H1 (cell line): ENCODE measurements at regions not wholly inside any gene's neighbourhood (a gene's known extent, or its start where the extent isn't known, plus 50 kb on each side); places are given as distances from the start of the nearest gene placed in this dataset.

Experiments used
- CTCF ChIA-PET: fragments of 300-600 bp; sonication (Branson Sonifier 250); formaldehyde crosslinking; loops from one replicate; lab custom pipeline; 2021; ENCODE audit not compliant: partially characterized antibody; lab: Charles Lee
- POLR2A ChIA-PET: fragments of 300-600 bp; sonication (Branson Sonifier 250); formaldehyde crosslinking; loops from one replicate; lab custom pipeline; 2021; ENCODE audit warnings: inconsistent platforms; ENCODE audit not compliant: partially characterized antibody; lab: Charles Lee
- DNase-seq, 2 experiments: peaks; one replicate each; pipeline versions ENCODE4 v3.0.0 to v3.0.0-alpha.2; 2010 to 2022; ENCODE audit warnings: low spot score in 2 of 2, low read depth in 1 of 2, mixed read lengths in 1 of 2
- FAIRE-seq: peaks from 2 replicates; lab custom pipeline; 2011; peaks lifted over from hg19 to GRCh38; lab: Jason Lieb, UNC
- H2AFZ ChIP-seq: 2 replicates; pipeline ENCODE4 v1.8.1; 2012; ENCODE audit warnings: low read length, inconsistent platforms
- H2AK5ac ChIP-seq: 2 replicates; pipeline ENCODE4 v1.6.1; 2013; ENCODE audit warnings: low read depth, low read length
- H2BK120ac ChIP-seq: replicated peaks from 2 replicates; pipeline ENCODE3; 2013; ENCODE audit warnings: low read depth, low read length, inconsistent platforms
- H2BK12ac ChIP-seq: 2 replicates; pipeline ENCODE4 v1.6.1; 2013; ENCODE audit warnings: low read depth, low read length
- H2BK15ac ChIP-seq: 2 replicates; pipeline ENCODE4 v1.6.1; 2013; ENCODE audit warnings: low read length
- H2BK20ac ChIP-seq: 2 replicates; pipeline ENCODE4 v1.6.1; 2013; ENCODE audit warnings: low read length
- H2BK5ac ChIP-seq: 2 replicates; pipeline ENCODE4 v1.6.1; 2013; ENCODE audit warnings: low read depth, low read length
- H3K14ac ChIP-seq: 2 replicates; pipeline ENCODE4 v1.6.1; 2013; ENCODE audit warnings: inconsistent platforms; ENCODE audit not compliant: insufficient read length
- H3K18ac ChIP-seq: 2 replicates; pipeline ENCODE4 v1.6.1; 2013; ENCODE audit warnings: low read length; ENCODE audit errors: extremely low read depth
- H3K23ac ChIP-seq: 2 replicates; pipeline ENCODE4 v1.6.1; 2013; ENCODE audit warnings: inconsistent platforms; ENCODE audit not compliant: insufficient read length
- H3K23me2 ChIP-seq: 2 replicates; pipeline ENCODE4 v1.6.1; 2013; ENCODE audit warnings: low read depth, low read length
- H3K27ac ChIP-seq: 2 replicates; pipeline ENCODE4 v1.6.1; 2011; ENCODE audit warnings: low read depth, low read length, inconsistent platforms
- H3K27me3 ChIP-seq, 4 experiments: replicated peaks in 1 of 4; 1 replicate in 1 of 4; 2 replicates in 3 of 4; pipeline versions ENCODE4 v1.6.1 to v1.8.1; 2011 to 2013; ENCODE audit warnings: low read length in 3 of 4, mild to moderate bottlenecking in 3 of 4, inconsistent platforms in 2 of 4, mixed read lengths in 2 of 4, moderate library complexity in 1 of 4; ENCODE audit not compliant: control insufficient read depth in 3 of 4, insufficient read depth in 3 of 4; ENCODE audit errors: extremely low read depth in 1 of 4
- H3K36me3 ChIP-seq, 4 experiments: 2 replicates each; pipeline versions ENCODE4 v1.6.1 to v1.8.1; 2011 to 2013; ENCODE audit warnings: mild to moderate bottlenecking in 4 of 4, low read length in 3 of 4, moderate library complexity in 2 of 4, control low read depth in 1 of 4, inconsistent platforms in 1 of 4; ENCODE audit not compliant: insufficient read depth in 4 of 4, control insufficient read depth in 2 of 4
- H3K4ac ChIP-seq: replicated peaks from 2 replicates; pipeline ENCODE3; 2013; ENCODE audit warnings: low read length, low read depth, mixed read lengths, inconsistent platforms; ENCODE audit not compliant: insufficient read length
- H3K4me1 ChIP-seq, 4 experiments: replicated peaks in 1 of 4; 1 replicate in 1 of 4; 2 replicates in 3 of 4; pipeline versions ENCODE4 v1.6.1 to v1.8.1; 2011 to 2013; ENCODE audit warnings: low read length in 3 of 4, inconsistent platforms in 2 of 4, mixed read lengths in 1 of 4; ENCODE audit not compliant: insufficient read depth in 4 of 4, control insufficient read depth in 3 of 4
- H3K4me2 ChIP-seq, 2 experiments: 2 replicates each; pipeline versions ENCODE4 v1.6.1 to v1.8.1; 2011 to 2013; ENCODE audit warnings: low read depth in 2 of 2, low read length in 2 of 2, control low read depth in 1 of 2, inconsistent platforms in 1 of 2, mild to moderate bottlenecking in 1 of 2; ENCODE audit not compliant: insufficient read depth in 1 of 2
- H3K4me3 ChIP-seq, 4 experiments: fragments of 200-600, 300-600 bp in 1 of 4; sonication (generic), shearing (Covaris generic), sonication (Bioruptor Twin) in 1 of 4; 2 replicates each; pipeline versions ENCODE4 v1.5.1 to v1.8.1; 2011 to 2016; ENCODE audit warnings: low read length in 4 of 4, low read depth in 3 of 4, control low read depth in 2 of 4, inconsistent platforms in 2 of 4, mild to moderate bottlenecking in 2 of 4, mixed read lengths in 1 of 4, moderate library complexity in 1 of 4; ENCODE audit not compliant: insufficient read depth in 2 of 4; ENCODE audit errors: extremely low read depth in 1 of 4
- H3K56ac ChIP-seq: replicated peaks from 2 replicates; pipeline ENCODE3; 2013; ENCODE audit warnings: low read depth, mild to moderate bottlenecking, mixed read lengths, low read length, inconsistent platforms; ENCODE audit not compliant: insufficient read length
- H3K79me1 ChIP-seq: 2 replicates; pipeline ENCODE4 v1.6.1; 2013; ENCODE audit warnings: low read depth, low read length, control low read depth
- H3K79me2 ChIP-seq, 2 experiments: 2 replicates each; pipeline versions ENCODE4 v1.6.1 to v1.8.1; 2012 to 2013; ENCODE audit warnings: low read length in 2 of 2, mild to moderate bottlenecking in 2 of 2, inconsistent platforms in 1 of 2; ENCODE audit not compliant: insufficient read depth in 2 of 2, control insufficient read depth in 1 of 2
- H3K9ac ChIP-seq, 4 experiments: replicated peaks in 1 of 4; 1 replicate in 1 of 4; 2 replicates in 3 of 4; pipeline versions ENCODE4 v1.6.1 to v1.8.1; 2011 to 2013; ENCODE audit warnings: low read depth in 3 of 4, low read length in 3 of 4, control low read depth in 2 of 4, mild to moderate bottlenecking in 2 of 4, moderate library complexity in 2 of 4, inconsistent platforms in 1 of 4; ENCODE audit errors: extremely low read depth in 1 of 4
- H3K9me3 ChIP-seq, 2 experiments: 2 replicates each; pipeline versions ENCODE4 v1.6.1 to v1.8.1; 2012 to 2013; ENCODE audit warnings: mild to moderate bottlenecking in 2 of 2, moderate library complexity in 2 of 2, control low read depth in 1 of 2, inconsistent platforms in 1 of 2, low read depth in 1 of 2, low read length in 1 of 2, mixed read lengths in 1 of 2; ENCODE audit not compliant: insufficient read depth in 2 of 2
- H4K20me1 ChIP-seq, 2 experiments: replicated peaks in 1 of 2; 2 replicates each; pipeline versions ENCODE3 to v1.8.1; 2011 to 2013; ENCODE audit warnings: inconsistent platforms in 2 of 2, low read length in 2 of 2, mild to moderate bottlenecking in 1 of 2; ENCODE audit not compliant: insufficient read depth in 2 of 2, control insufficient read depth in 1 of 2
- H4K5ac ChIP-seq: 2 replicates; pipeline ENCODE4 v1.6.1; 2013; ENCODE audit warnings: low read length, low read depth, mixed read lengths, inconsistent platforms; ENCODE audit not compliant: insufficient read length
- H4K8ac ChIP-seq: 2 replicates; pipeline ENCODE4 v1.8.0; 2013; ENCODE audit warnings: mild to moderate bottlenecking, moderate library complexity, low read length, inconsistent platforms; ENCODE audit not compliant: insufficient read depth; ENCODE audit errors: extremely low read depth
- H4K91ac ChIP-seq: replicated peaks from 2 replicates; pipeline ENCODE3; 2013; ENCODE audit warnings: low read length, mixed read lengths, inconsistent platforms; ENCODE audit not compliant: insufficient read length
- ATF2 ChIP-seq: IDR thresholded peaks from 2 replicates; pipeline ENCODE4 v1.6.1; 2012; ENCODE audit warnings: low read length, inconsistent platforms
- CEBPB ChIP-seq: IDR thresholded peaks from 2 replicates; pipeline ENCODE4 v1.6.1; 2012; ENCODE audit warnings: low read depth, low read length
- CHD2 ChIP-seq: IDR thresholded peaks from 2 replicates; pipeline ENCODE4 v1.6.1; 2012; ENCODE audit warnings: low read length, improper control_type of control experiment
- CTCF ChIP-seq, 3 experiments: IDR thresholded peaks; 1 replicate in 2 of 3; 2 replicates in 1 of 3; pipeline versions ENCODE4 v1.5.1 to v1.6.1; 2011; ENCODE audit warnings: low read length in 3 of 3, mild to moderate bottlenecking in 3 of 3, inconsistent platforms in 2 of 3, low read depth in 1 of 3, moderate library complexity in 1 of 3; ENCODE audit not compliant: insufficient read depth in 1 of 3; ENCODE audit errors: control extremely low read depth in 1 of 3
- E2F6 ChIP-seq: IDR thresholded peaks from 2 replicates; pipeline ENCODE4 v1.6.1; 2012; ENCODE audit warnings: inconsistent platforms
- GTF2F1 ChIP-seq: IDR thresholded peaks from 2 replicates; pipeline ENCODE4 v1.6.1; 2012; ENCODE audit warnings: low read depth, low read length, improper control_type of control experiment, borderline replicate concordance
- HDAC6 ChIP-seq: IDR thresholded peaks from one replicate; pipeline ENCODE4 v1.7.1; 2012; ENCODE audit warnings: low read depth, mild to moderate bottlenecking, inconsistent platforms, low read length, moderate library complexity
- POLR2A ChIP-seq, 2 experiments: IDR thresholded peaks; 1 replicate in 1 of 2; 2 replicates in 1 of 2; pipeline ENCODE4 v1.6.1; 2011; ENCODE audit warnings: low read depth in 2 of 2, low read length in 2 of 2, mild to moderate bottlenecking in 2 of 2; ENCODE audit errors: control extremely low read depth in 1 of 2
- RAD21 ChIP-seq, 2 experiments: IDR thresholded peaks in 1 of 2; conservative IDR thresholded peaks in 1 of 2; 2 replicates each; pipeline ENCODE4 v1.6.1; 2011; ENCODE audit warnings: low read depth in 2 of 2, low read length in 2 of 2, improper control_type of control experiment in 1 of 2, inconsistent platforms in 1 of 2, mild to moderate bottlenecking in 1 of 2, moderate library complexity in 1 of 2
- SRF ChIP-seq: IDR thresholded peaks from 2 replicates; pipeline ENCODE4 v1.6.1; 2011; ENCODE audit warnings: mild to moderate bottlenecking, low read depth, low read length, moderate library complexity
- WGBS, 2 experiments: shearing (Covaris generic) in 1 of 2; methylation state at CpG; one replicate each; pipeline versions ENCODE4 v1.1.6 to v1.1.7; 2013 to 2015; ENCODE audit warnings: low lambda C conversion rate in 2 of 2, mixed read lengths in 2 of 2, inconsistent platforms in 1 of 2, low coverage in 1 of 2, missing lambda C conversion rate in 1 of 2; ENCODE audit not compliant: insufficient replicate concordance in 2 of 2, insufficient coverage in 1 of 2, insufficient read length in 1 of 2; ENCODE audit errors: extremely low coverage in 1 of 2, missing lambda C conversion rate in 1 of 2; 5-methylcytosine and 5-hydroxymethylcytosine counted together

GRCh38 chr7:96770758-96771157 lies 61.1 kb upstream of the SEM1 start:
- H3K36me3 ChIP-seq, result no peaks in the 10 kb centered on the region
- CTCF ChIA-PET, result no interaction called here
- FAIRE-seq, result no peak
- TF ChIP-seq CHD2, result no peak
- TF ChIP-seq CEBPB, result no peak
- no peak for TF ChIP-seq RAD21 (IDR thresholded peaks at IDR 0.05 in 1 of 2, conservative IDR thresholded peaks at IDR 0.05 in 1 of 2; ENCODE audit: low read depth in 2 of 2, low read length in 2 of 2)
- TF ChIP-seq CTCF (IDR thresholded peaks at IDR 0.05; ENCODE audit: control extremely low read depth in 1 of 3, insufficient read depth in 1 of 3, low read depth in 1 of 3, low read length in 3 of 3), result no peak
- TF ChIP-seq ATF2, result no peak
- no peak for TF ChIP-seq POLR2A (IDR thresholded peaks at IDR 0.05; ENCODE audit: control extremely low read depth in 1 of 2, low read depth in 2 of 2, low read length in 2 of 2)
- TF ChIP-seq HDAC6, result no peak
- no peak for TF ChIP-seq GTF2F1
- TF ChIP-seq E2F6, result no peak
- TF ChIP-seq SRF, result no peak

More at GRCh38 chr7:96770758-96771157, 61.1 kb upstream of the SEM1 start:
- Histone ChIP-seq H3K4me1 (peaks cover 0 to 3% (median 0%) of the 10 kb centered on the region in 4 experiments; a peak in 1 of 7 replicates), H3K27me3 (no peaks in the 10 kb centered on the region), H3K79me1 (no peaks in the 10 kb centered on the region), H2AK5ac (no peak overlapping the region), H3K27ac (no peak overlapping the region), H3K23ac (no peak overlapping the region), H3K9me3 (no peaks in the 10 kb centered on the region), H3K9ac (no peak overlapping the region), H4K20me1 (no peaks in the 10 kb centered on the region), H2BK15ac (no peak overlapping the region), H2AFZ (no peak overlapping the region), H2BK12ac (no peak overlapping the region), H3K14ac (no peak overlapping the region), H3K79me2 (no peaks in the 10 kb centered on the region), H3K18ac (no peak overlapping the region), H4K5ac (no peak overlapping the region), H2BK20ac (no peak overlapping the region), H4K8ac (no peak overlapping the region), H2BK5ac (no peak overlapping the region), H3K56ac (no peak overlapping the region), H3K23me2 (no peaks in the 10 kb centered on the region; the same call in 1 of the 2 replicates), H3K4me3 (no peak overlapping the region), H2BK120ac (no peak overlapping the region), H3K4me2 (no peak overlapping the region), H3K4ac (no peak overlapping the region), H4K91ac (no peak overlapping the region)
- WGBS, 2 experiments, result 88% methylated on average over 5 of the region's 5 CpGs; no CpG with 5 or more reads in 1 of the 2 experiments
- no peak for DNase-seq
- POLR2A ChIA-PET, result no interaction called here
